ENCODE measurements at regions not wholly inside any gene's neighbourhood (a gene's known extent, or its start where the extent isn't known, plus 50 kb on each side); places are given as distances from the start of the nearest gene placed in this dataset.

DNA sequence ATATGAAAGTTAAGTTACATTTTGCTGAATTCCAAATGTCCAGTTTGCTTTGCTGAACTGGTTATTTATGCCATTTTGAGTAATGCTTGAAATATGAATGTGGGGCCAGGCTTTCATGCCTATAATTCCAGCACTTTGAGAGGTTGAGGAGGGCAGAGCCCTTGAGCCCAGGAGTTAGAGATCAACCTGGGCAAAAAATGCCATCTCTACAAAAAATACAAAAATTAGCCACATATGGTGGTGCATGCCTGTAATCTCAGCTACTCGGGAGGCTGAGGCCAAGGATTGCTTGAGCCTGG lies 101.2 kb upstream of the ITGA6 start:
- H3K4me1 ChIP-seq = peaks cover 8 to 15% (median 11%) of the 10 kb centered on the region in 3 donors
- no peaks in the 10 kb centered on the region for H3K9me3 ChIP-seq
- WGBS, 2 donors = 93 to 100% methylated on average over 1 of the region's 1 CpG
- intact Hi-C loops (cut with DNase I) = no loop called here
- DNase-seq = no peak
- TF ChIP-seq, protein P1, sequence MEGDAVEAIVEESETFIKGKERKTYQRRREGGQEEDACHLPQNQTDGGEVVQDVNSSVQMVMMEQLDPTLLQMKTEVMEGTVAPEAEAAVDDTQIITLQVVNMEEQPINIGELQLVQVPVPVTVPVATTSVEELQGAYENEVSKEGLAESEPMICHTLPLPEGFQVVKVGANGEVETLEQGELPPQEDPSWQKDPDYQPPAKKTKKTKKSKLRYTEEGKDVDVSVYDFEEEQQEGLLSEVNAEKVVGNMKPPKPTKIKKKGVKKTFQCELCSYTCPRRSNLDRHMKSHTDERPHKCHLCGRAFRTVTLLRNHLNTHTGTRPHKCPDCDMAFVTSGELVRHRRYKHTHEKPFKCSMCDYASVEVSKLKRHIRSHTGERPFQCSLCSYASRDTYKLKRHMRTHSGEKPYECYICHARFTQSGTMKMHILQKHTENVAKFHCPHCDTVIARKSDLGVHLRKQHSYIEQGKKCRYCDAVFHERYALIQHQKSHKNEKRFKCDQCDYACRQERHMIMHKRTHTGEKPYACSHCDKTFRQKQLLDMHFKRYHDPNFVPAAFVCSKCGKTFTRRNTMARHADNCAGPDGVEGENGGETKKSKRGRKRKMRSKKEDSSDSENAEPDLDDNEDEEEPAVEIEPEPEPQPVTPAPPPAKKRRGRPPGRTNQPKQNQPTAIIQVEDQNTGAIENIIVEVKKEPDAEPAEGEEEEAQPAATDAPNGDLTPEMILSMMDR (IDR thresholded peaks at IDR 0.05) = no peak
- ATAC-seq = no peak
- H3K27me3 ChIP-seq = no peaks in the 10 kb centered on the region
- no peak overlapping the region for H3K27ac ChIP-seq
- no peaks in the 10 kb centered on the region for H3K36me3 ChIP-seq
- no peak overlapping the region for H3K4me3 ChIP-seq
- FAIRE-seq = no peak

DNA sequence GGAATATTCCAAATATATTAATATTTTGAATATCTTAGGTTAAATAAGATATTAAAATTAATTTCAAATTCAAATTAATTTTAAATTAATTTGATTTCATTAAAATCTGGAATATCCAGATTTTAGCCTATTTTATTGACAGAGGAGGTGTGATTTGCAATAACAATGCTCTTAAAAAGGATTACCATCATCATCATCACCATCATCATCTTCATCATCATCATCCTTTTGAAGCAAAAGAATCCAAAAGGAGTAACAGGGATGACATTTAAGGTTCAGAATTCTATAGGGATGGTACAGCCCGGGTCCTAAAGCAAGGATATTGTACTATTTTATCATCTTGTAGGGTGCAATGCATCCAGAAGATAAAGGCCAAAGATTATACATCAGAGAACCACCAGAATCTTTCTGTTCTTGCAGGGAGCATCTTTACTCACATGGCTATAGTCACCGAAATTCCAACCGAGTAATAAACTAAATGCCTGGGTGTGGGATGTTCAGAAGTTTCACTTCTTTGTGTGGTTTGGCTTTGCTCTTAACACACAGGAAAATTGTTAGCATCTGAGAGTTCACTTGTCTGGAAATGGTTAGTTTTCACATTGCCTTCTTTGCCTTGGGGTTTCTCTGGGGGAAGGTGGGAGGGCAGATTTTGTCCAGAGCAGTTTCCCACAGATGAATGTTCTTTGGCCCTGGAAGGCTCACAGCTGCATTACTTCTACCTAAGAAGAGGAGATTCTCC lies 99.1 kb upstream of the ITGA6 start:
- DNase-seq = no peak
- Histone ChIP-seq H3K27me3 (no peaks in the 10 kb centered on the region), H3K4me3 (no peak overlapping the region), H3K4me1 (peaks cover 15 to 29% (median 25%) of the 10 kb centered on the region in 3 donors), H3K27ac (peak overlapping the region in 2 of 4 donors; percentile 13 to 73), H3K36me3 (no peaks in the 10 kb centered on the region), H3K9me3 (no peaks in the 10 kb centered on the region)
- 93 to 94% methylated on average over 3 of the region's 3 CpGs for WGBS, 2 donors
- no peak for ATAC-seq
- TF ChIP-seq, protein P1 (IDR thresholded peaks at IDR 0.05) = no peak
- intact Hi-C loops (cut with DNase I) = no loop called here
- FAIRE-seq = no peak

DNA sequence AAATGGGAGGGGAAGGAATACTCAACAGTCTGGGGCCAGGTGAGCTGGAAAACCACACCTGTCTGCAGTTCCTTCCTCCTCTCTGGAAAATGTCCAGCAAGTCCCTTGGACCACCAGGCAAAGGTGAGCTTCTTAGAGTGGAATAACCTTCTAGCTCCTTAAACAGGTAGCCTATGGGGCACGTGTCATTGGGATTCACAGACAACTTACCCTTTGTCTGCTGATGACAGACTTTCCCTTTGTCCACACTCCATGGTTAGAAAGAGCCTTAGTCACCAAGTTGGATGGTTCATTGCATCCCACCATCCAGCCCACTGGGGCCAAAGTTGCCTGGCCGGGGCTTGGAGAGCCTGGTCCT lies 98.0 kb upstream of the ITGA6 start:
- ATAC-seq = peak in 1 of 4 donors; percentile 0
- FAIRE-seq = no peak
- Histone ChIP-seq H3K27ac (peak overlapping the region; percentile 20 to 73 (median 66)), H3K4me1 (peaks cover 19 to 35% (median 34%) of the 10 kb centered on the region in 3 donors), H3K4me3 (no peak overlapping the region), H3K27me3 (no peaks in the 10 kb centered on the region), H3K9me3 (no peaks in the 10 kb centered on the region), H3K36me3 (no peaks in the 10 kb centered on the region)
- intact Hi-C loops (cut with DNase I) = no loop called here
- TF ChIP-seq, protein P1 (IDR thresholded peaks at IDR 0.05) = no peak
- 48% methylated on average over 2 of the region's 2 CpGs for WGBS, 2 donors
- no peak for DNase-seq

DNA sequence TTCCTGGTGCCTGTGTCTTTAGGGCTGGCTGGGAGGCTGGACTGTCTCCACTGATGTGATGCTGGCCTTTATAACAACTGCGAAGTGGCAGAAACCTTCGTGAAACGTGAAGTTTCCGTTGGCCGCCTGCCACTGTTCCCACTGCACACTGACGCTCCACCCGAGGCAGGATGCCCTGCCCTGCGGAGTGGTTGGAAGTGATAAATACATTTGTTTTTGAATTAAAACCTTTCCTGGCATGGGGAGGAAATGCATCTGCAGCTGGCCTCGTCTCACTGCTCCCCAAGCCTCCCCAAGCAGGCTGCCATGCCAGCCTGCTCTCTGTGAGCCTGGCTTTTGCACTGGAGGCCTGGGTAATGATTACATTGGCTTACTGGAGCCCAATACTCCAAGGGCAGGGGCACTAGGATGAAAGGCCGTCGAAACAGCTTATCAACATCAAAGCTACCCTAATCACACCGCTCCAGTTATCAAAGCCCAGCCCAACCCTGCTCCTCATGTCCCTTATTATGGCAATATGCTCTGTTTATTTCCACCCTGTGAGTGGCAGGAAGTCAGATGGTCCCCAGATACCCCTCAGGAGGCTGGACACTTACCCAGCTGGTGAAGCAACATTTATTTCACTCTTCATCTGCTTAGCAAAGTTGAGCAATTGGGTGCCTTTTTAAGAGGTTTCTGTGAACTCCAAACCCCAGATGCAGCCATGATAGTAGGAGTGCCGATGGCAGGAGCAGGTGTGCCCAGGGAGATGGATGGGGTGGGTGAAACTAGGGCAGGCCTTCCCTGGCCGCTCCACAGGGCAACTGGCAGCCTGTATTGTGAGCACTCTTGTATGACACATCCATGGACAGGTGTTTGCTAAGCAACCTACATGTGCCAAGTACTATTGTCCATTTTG lies 97.4 kb upstream of the ITGA6 start:
- H3K4me1 ChIP-seq = peaks cover 21 to 37% (median 34%) of the 10 kb centered on the region in 3 donors
- no peaks in the 10 kb centered on the region for H3K27me3 ChIP-seq
- DNase-seq (peak; percentile 49 to 85 (median 81)), FAIRE-seq (no peak), ATAC-seq (peak; percentile 73 to 87 (median 82))
- WGBS, 2 donors = 11 to 21% methylated on average over 14 of the region's 14 CpGs
- H3K9me3 ChIP-seq = no peaks in the 10 kb centered on the region
- intact Hi-C loops (cut with DNase I) = no loop called here
- peak overlapping the region; percentile 20 to 73 (median 66) for H3K27ac ChIP-seq
- no peaks in the 10 kb centered on the region for H3K36me3 ChIP-seq
- TF ChIP-seq, protein P1 (IDR thresholded peaks at IDR 0.05) = no peak
- H3K4me3 ChIP-seq = no peak overlapping the region
